HUES64 (cell line): ENCODE measurements at regions not wholly inside any gene's neighbourhood (a gene's known extent, or its start where the extent isn't known, plus 50 kb on each side); places are given as distances from the start of the nearest gene placed in this dataset.
"Not testable (repeated sequence)": the region's sequence is repeated elsewhere in the genome, so short reads cannot be mapped to it uniquely, and the experiment has no call there.

Experiments
- H3K27ac ChIP-seq: 2 replicates; pipeline ENCODE4 v1.7.0; 2013; ENCODE audit warnings: low read depth, low read length, inconsistent platforms
- H3K27me3 ChIP-seq: 2 replicates; pipeline ENCODE4 v1.6.1; 2013; ENCODE audit warnings: mild to moderate bottlenecking, low read length; ENCODE audit not compliant: insufficient read depth
- H3K36me3 ChIP-seq: 2 replicates; pipeline ENCODE4 v1.6.1; 2013; ENCODE audit warnings: mild to moderate bottlenecking, low read length; ENCODE audit not compliant: insufficient read depth
- H3K4me1 ChIP-seq: 2 replicates; pipeline ENCODE4 v1.6.1; 2013; ENCODE audit warnings: mild to moderate bottlenecking, low read length, moderate library complexity; ENCODE audit not compliant: insufficient read depth
- H3K4me3 ChIP-seq: 2 replicates; pipeline ENCODE4 v1.5.1; 2013; ENCODE audit warnings: mild to moderate bottlenecking, low read length, moderate library complexity
- H3K9ac ChIP-seq: 2 replicates; pipeline ENCODE4 v1.6.1; 2013; ENCODE audit warnings: mild to moderate bottlenecking, low read depth, low read length
- H3K9me3 ChIP-seq: 2 replicates; pipeline ENCODE4 v1.6.1; 2013; ENCODE audit warnings: low read depth, low read length; ENCODE audit not compliant: insufficient read depth
- WGBS: fragments of 150-250, 120-280 bp; methylation state at CpG from one replicate; pipeline ENCODE4 v1.1.7; 2013; ENCODE audit warnings: missing lambda C conversion rate; 5-methylcytosine and 5-hydroxymethylcytosine counted together

DNA sequence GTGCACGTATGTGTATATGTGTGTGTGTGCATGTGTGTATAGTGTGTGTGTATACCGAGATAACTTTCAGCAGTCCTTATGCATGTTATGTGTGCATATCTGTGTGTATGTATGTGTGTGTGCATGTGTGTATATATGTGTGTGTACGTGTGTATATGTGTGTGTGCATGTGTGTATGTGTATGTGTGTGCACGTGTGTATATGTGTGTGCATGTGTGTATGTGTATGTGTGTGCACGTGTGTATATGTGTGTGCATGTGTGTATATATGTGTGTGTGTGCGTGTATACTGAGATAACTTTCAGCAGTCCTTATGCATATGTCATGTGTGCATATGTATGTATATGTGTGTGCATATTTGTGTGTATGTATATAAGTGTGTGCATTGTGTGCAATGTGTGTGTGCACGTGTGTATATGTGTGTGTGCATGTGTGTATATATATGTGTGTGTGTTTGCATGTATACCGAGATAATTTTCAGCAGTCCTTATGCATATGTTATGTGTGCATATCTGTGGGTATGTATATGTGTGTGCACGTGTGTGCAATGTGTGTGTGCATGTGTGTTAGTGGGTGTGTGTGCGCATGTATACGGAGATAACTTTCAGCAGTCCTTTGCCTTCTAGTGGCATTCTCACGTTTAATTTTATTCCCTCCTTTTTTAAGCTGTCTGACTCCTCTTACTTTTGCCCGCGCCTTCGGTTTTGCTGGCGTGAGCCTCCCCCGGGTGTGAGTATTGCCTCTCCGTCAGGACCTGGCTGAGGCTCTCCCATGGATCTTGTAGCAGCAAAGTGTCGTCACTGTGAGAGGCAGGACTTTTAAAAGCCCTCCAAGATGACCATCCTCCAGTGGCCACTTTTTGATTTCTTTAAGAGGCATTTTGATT is 99.6 kb upstream of the SHOX start:
- Histone ChIP-seq H3K4me3 (peak overlapping the region; percentile 28), H3K36me3 (no peaks in the 10 kb centered on the region)
- WGBS = 52% methylated on average over 19 of the region's 19 CpGs

DNA sequence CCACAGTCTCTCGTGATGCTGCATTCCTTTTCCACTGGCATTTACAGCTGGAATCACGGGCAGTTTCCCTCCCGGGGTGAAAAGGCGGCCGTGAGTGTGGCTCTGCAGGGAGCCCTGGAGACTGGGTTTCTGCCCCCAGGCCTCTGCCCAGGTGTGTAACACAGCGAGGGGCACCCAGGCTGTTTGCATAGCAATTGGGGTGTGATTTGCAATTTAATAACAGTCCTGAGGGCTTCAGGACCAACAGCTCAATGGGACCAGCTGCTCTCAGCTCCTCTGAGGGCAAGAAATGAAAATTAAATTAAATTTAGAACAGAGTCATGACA is 99.0 kb upstream of the SHOX start:
- Histone ChIP-seq H3K4me3 (peak overlapping the region; percentile 28), H3K36me3 (no peaks in the 10 kb centered on the region), H3K27me3 (0 out of 2 replicates have a peak, but pooled peaks cover 3% of the 10 kb centered on the region), H3K4me1 (peaks cover 9% of the 10 kb centered on the region; the same call in 1 of the 2 replicates), H3K27ac (peak overlapping the region; percentile 69; the same call in 1 of the 2 replicates), H3K9me3 (no peaks in the 10 kb centered on the region; the same call in 1 of the 2 replicates), H3K9ac (peak overlapping the region; percentile 19; the same call in 1 of the 2 replicates)
- 4% methylated on average over 6 of the region's 6 CpGs for WGBS

More for the DNA sequence above, 99.6 kb upstream of the SHOX start:
- H3K27ac ChIP-seq = peak overlapping the region; percentile 69; the same call in 1 of the 2 replicates
- H3K4me1 ChIP-seq = peaks cover 9% of the 10 kb centered on the region; the same call in 1 of the 2 replicates
- peaks cover 8% of the 10 kb centered on the region; the same call in 1 of the 2 replicates for H3K27me3 ChIP-seq
- H3K9me3 ChIP-seq = no peaks in the 10 kb centered on the region; the same call in 1 of the 2 replicates
- peak overlapping the region; percentile 19; the same call in 1 of the 2 replicates for H3K9ac ChIP-seq

DNA sequence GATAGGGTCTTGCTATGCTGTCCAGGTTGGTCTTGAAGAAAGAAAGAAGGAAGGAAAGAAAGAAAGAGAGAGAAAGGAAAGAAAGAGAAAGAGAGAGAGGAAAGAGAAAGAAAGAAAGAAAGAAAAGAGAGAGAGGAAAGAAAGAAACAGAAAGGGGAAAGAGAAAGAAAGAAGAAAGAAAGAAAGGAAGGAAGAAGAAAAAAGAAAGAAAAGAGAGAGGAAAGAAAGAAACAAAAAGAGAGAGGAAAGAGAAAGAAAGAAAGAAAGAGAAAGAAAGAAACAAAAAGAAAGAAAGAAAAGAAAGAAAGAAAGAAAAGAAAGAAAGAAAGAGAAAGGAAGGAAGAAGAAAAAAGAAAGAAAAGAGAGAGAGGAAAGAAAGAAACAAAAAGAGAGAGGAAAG is 95.8 kb upstream of the SHOX start:
- Histone ChIP-seq H3K9ac (no peak overlapping the region), H3K27me3 (no peaks in the 10 kb centered on the region), H3K4me3 (no peak overlapping the region), H3K36me3 (no peaks in the 10 kb centered on the region), H3K9me3 (no peaks in the 10 kb centered on the region; the same call in 1 of the 2 replicates), H3K27ac (no peak overlapping the region), H3K4me1 (peaks cover 9% of the 10 kb centered on the region; the same call in 1 of the 2 replicates)

DNA sequence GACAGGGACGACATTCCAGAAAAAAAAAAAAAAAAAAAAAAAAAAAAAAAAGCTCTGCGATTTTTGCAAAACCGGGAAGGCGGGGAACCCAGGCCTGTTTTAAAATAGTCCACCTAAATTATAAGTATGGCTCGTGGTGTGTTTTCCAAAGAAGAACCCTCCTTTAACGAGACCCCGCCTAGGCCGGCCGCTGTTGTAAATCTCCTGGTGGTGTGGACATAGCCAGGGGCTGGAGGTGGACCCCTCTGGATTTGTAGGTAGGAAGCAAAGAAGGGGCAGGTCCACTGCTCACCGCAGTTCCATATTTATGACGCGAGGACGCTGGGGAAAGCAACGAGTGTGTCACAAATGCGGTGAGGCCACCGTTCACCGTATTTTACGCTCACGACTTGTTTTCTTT is 94.0 kb upstream of the SHOX start:
- Histone ChIP-seq H3K9ac (no peak overlapping the region), H3K4me3 (no peak overlapping the region), H3K36me3 (no peaks in the 10 kb centered on the region), H3K4me1 (no peaks in the 10 kb centered on the region), H3K27ac (no peak overlapping the region), H3K9me3 (no peaks in the 10 kb centered on the region), H3K27me3 (no peaks in the 10 kb centered on the region)
- 93% methylated on average over 19 of the region's 19 CpGs for WGBS

DNA sequence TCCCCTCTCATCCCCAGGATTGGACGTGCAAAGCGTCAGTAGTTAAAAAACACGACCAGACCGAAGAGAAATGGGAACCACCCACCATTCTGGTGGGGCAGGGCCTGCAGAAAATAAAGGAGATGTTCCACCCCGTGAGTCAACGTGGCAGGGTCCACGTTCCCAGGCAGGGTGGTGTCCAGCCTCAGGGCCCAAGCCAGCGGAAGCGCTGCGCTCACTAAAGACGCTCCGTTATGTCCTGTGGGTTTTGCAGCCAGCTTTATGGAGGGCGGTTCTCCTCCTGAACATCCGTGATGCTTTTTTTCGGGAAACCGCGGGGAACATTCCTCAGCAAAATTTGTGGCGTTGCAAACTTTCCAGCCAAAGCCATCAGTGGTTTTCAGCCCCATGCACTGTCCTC is 93.4 kb upstream of the SHOX start:
- no peaks in the 10 kb centered on the region for H3K36me3 ChIP-seq
- WGBS = 90% methylated on average over 18 of the region's 18 CpGs
- no peak overlapping the region for H3K9ac ChIP-seq

DNA sequence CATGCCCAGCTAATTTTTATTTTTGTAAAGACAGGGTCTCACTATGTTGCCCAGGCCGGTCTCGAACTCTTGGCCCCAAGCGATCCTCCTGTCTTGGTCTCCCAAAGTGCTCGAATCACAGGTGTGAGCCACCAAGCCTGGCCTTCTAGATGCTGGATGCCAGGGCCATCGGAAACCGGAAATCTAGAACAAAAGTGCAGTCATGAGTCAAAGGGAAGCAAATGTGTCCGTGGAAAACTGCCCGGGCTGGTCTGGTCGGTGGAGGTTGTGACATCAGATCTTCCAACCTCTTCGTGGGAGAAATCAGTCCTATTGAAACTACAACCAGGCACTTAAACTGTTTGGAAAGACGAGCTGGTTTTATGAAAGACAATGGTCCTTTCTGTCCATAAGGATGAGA is 92.3 kb upstream of the SHOX start:
- H3K27ac ChIP-seq = no peak overlapping the region
- H3K4me3 ChIP-seq = no peak overlapping the region
- H3K27me3 ChIP-seq = no peaks in the 10 kb centered on the region
- no peak overlapping the region for H3K9ac ChIP-seq
- H3K36me3 ChIP-seq = no peaks in the 10 kb centered on the region
- WGBS = 94% methylated on average over 11 of the region's 11 CpGs
- no peaks in the 10 kb centered on the region for H3K4me1 ChIP-seq
- H3K9me3 ChIP-seq = no peaks in the 10 kb centered on the region

More for the DNA sequence above, 93.4 kb upstream of the SHOX start:
- Histone ChIP-seq H3K4me1 (no peaks in the 10 kb centered on the region), H3K4me3 (no peak overlapping the region), H3K27ac (no peak overlapping the region), H3K27me3 (no peaks in the 10 kb centered on the region), H3K9me3 (no peaks in the 10 kb centered on the region)

DNA sequence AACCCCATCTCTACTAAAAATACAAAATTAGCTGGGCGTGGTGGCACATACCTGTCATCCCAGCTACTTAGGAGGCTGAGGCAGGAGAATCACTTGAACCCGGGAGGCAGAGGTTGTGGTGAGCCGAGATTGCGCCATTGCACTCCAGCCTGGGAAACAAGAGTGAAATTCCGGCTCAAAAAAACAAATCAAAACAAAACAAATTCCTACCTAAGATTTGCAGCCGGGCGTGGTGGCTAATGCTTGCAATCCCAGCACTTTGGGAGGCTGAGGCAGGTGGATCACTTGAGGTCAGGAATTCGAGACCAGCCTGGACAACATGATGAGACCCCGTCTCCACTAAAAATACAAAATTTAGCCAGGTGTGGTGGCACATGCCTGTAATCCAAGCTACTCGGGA is 89.6 kb upstream of the SHOX start:
- WGBS = 94% methylated on average over 10 of the region's 10 CpGs
- not testable (repeated sequence) for H3K9me3 ChIP-seq, H3K36me3 ChIP-seq, H3K27ac ChIP-seq, H3K4me3 ChIP-seq, H3K4me1 ChIP-seq, H3K27me3 ChIP-seq, H3K9ac ChIP-seq

DNA sequence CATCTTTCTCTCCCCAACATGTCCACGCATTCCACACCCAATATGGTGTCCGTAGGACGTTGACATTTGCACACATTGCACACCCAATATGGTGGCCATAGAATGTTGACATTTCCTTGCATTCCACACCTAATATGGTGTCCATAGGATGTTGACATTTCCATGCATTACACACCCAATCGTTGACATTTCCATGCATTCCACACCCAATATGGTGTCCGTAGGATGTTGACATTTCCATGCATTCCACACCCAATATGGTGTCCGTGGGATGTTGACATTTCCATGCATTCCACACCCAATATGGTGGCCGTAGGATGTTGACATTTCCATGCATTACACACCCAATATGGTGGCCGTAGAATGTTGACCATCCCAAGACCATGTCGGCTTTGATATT is 88.4 kb upstream of the SHOX start:
- 93% methylated on average over 9 of the region's 9 CpGs for WGBS

DNA sequence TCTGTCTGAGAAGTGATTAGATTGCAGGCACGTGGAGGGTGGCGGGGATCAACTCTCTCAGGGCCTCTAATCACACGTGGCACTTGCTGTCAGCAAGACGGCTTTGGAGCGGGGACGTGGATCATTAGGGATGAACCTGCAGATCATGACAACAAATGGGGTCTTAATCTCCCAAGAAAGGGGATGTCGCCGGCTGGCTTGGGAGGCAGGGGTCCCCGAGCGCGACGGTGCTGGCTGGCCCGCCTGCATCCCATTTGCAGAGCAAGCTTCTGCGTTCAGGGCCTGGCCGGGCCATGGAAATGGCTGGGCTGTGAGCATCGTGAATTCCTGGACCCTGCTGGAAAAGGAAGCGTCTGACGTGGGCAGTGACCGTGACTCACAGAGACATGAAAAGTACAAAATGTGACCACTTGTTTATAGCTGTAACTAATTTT is 85.1 kb upstream of the SHOX start:
- Histone ChIP-seq H3K27ac (no peak overlapping the region), H3K9ac (no peak overlapping the region), H3K4me3 (no peak overlapping the region), H3K27me3 (no peaks in the 10 kb centered on the region), H3K4me1 (no peaks in the 10 kb centered on the region), H3K9me3 (no peaks in the 10 kb centered on the region), H3K36me3 (no peaks in the 10 kb centered on the region)
- WGBS = 85% methylated on average over 19 of the region's 19 CpGs

More for the DNA sequence above, 88.4 kb upstream of the SHOX start:
- Histone ChIP-seq H3K27ac (no peak overlapping the region), H3K9ac (no peak overlapping the region), H3K4me3 (no peak overlapping the region), H3K4me1 (no peaks in the 10 kb centered on the region), H3K9me3 (no peaks in the 10 kb centered on the region), H3K27me3 (no peaks in the 10 kb centered on the region), H3K36me3 (no peaks in the 10 kb centered on the region)

DNA sequence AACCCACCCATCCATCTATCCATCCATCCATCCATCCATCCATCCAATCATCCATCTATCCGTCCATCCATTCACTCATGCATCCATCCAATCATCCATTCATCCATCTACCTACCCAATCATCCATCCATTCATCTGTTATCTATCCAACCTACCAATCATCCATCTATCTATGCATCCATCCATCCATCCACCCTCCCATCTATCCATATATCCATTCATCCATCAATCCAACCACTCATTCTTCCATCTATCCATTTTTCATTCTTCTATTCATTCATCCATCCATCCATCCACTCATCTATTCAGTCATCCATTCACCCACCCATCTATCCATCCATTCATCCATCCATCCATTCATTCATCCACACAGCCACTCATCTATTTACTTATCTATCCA is 80.1 kb upstream of the SHOX start:
- H3K9ac ChIP-seq = no peak overlapping the region
- H3K36me3 ChIP-seq = no peaks in the 10 kb centered on the region
- 77% methylated on average over 1 of the region's 1 CpG for WGBS
- no peaks in the 10 kb centered on the region for H3K4me1 ChIP-seq
- H3K4me3 ChIP-seq = no peak overlapping the region
- H3K27ac ChIP-seq = no peak overlapping the region
- H3K9me3 ChIP-seq = no peaks in the 10 kb centered on the region
- H3K27me3 ChIP-seq = no peaks in the 10 kb centered on the region

DNA sequence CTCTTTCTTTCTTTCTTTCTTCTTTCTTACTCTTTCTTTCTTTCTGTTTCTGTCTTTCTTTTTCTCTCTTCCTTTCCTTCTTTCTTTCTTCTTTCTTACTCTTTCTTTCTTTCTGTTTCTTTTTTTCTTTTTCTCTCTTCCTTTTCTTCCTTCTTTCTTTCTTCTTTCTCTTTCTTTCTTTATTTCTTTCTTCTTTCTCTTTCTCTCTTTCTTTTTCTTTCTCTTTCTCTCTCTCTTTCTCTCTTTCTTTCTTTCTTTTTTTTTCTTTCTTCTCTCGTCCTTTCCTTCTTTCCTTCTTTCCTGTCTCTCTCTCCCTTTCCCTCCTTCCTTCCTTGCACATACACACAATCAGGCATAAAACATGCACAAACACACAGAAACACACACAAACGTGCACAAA is 79.3 kb upstream of the SHOX start:
- H3K4me3 ChIP-seq = no peak overlapping the region
- no peak overlapping the region for H3K27ac ChIP-seq
- 74% methylated on average over 2 of the region's 2 CpGs for WGBS
- H3K9ac ChIP-seq = no peak overlapping the region
- no peaks in the 10 kb centered on the region for H3K9me3 ChIP-seq
- no peaks in the 10 kb centered on the region for H3K36me3 ChIP-seq
- H3K4me1 ChIP-seq = no peaks in the 10 kb centered on the region
- no peaks in the 10 kb centered on the region for H3K27me3 ChIP-seq
